PC-9 (cell line): ENCODE measurements at regions not wholly inside any gene's neighbourhood (a gene's known extent, or its start where the extent isn't known, plus 50 kb on each side); places are given as distances from the start of the nearest gene placed in this dataset.
"Not testable (repeated sequence)": the region's sequence is repeated elsewhere in the genome, so short reads cannot be mapped to it uniquely, and the experiment has no call there.

Source experiments
- EZH2 ChIP-seq: fragments of 200-600 bp; sonication (generic); IDR thresholded peaks from 2 replicates; pipeline ENCODE4 v1.8.0; 2017; ENCODE audit warnings: antibody characterized with exemption, low read depth
- TF ChIP-seq, protein P1 (sequence below): fragments of 200-600 bp; sonication (generic); conservative IDR thresholded peaks from 2 replicates; pipeline ENCODE4 v1.6.1; 2017; ENCODE audit warnings: mixed run types, antibody characterized with exemption, mild to moderate bottlenecking, moderate library complexity

DNA sequence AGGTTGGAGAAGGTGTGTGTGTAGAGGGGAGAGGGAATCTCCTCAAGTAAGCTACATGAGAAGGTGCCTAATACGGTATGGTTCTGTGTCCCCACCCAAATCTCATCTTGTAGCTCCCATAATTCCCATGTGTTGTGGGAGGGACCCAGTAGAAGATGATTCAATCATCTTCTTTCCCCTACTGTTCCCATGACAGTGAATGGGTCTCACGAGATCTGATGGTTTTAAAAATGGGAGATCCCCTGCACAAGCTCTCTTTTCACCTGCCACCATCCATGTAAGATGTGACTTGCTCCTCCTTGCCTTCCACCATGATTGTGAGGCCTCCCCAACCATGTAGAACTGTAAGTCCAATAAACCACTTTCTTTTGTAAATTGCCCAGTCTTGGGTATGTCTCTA, 106.1 kb upstream of the PLEKHG1 start:
- TF ChIP-seq, protein P1, sequence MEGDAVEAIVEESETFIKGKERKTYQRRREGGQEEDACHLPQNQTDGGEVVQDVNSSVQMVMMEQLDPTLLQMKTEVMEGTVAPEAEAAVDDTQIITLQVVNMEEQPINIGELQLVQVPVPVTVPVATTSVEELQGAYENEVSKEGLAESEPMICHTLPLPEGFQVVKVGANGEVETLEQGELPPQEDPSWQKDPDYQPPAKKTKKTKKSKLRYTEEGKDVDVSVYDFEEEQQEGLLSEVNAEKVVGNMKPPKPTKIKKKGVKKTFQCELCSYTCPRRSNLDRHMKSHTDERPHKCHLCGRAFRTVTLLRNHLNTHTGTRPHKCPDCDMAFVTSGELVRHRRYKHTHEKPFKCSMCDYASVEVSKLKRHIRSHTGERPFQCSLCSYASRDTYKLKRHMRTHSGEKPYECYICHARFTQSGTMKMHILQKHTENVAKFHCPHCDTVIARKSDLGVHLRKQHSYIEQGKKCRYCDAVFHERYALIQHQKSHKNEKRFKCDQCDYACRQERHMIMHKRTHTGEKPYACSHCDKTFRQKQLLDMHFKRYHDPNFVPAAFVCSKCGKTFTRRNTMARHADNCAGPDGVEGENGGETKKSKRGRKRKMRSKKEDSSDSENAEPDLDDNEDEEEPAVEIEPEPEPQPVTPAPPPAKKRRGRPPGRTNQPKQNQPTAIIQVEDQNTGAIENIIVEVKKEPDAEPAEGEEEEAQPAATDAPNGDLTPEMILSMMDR = not testable (repeated sequence)
- TF ChIP-seq EZH2 = not testable (repeated sequence)
